IMR-90 (cell line): ENCODE measurements at regions not wholly inside any gene's neighbourhood (a gene's known extent, or its start where the extent isn't known, plus 50 kb on each side); places are given as distances from the start of the nearest gene placed in this dataset.

Experiments
- ATAC-seq: fragments of 200-7000 bp; cut with Tn5 transposase; 2 replicates; pipeline ENCODE4 v1.9.1; 2020; ENCODE audit warnings: low read depth, mild to moderate bottlenecking, moderate library complexity
- BruUV-seq: library from RNA; stranded (reverse); fragments of 400-500 nt; replicated peaks from 2 replicates; lab custom pipeline; 2021; lab: Mats Ljungman, UMichigan
- CTCF ChIA-PET: fragments of 300-600 bp; formaldehyde crosslinking; extraction: SDS; loops from one replicate; lab custom pipeline; 2021; ENCODE audit warnings: antibody characterized with exemption; lab: Yijun Ruan, JAX
- POLR2A ChIA-PET: fragments of 300-600 bp; sonication (Branson Sonifier 250); formaldehyde crosslinking; loops from one replicate; lab custom pipeline; 2022; ENCODE audit warnings: antibody characterized with exemption; ENCODE audit not compliant: unreplicated experiment; lab: Charles Lee
- DNase-seq: peaks from one replicate; pipeline ENCODE4 v3.0.0; 2013
- H2AFZ ChIP-seq: replicated peaks from 2 replicates; pipeline ENCODE3; 2013; ENCODE audit warnings: low read length, mild to moderate bottlenecking; ENCODE audit not compliant: poor library complexity
- H2AK5ac ChIP-seq: 2 replicates; pipeline ENCODE4 v1.6.1; 2013; ENCODE audit warnings: low read depth, low read length, inconsistent platforms
- H2AK9ac ChIP-seq: replicated peaks from 2 replicates; pipeline ENCODE3; 2013; ENCODE audit warnings: mild to moderate bottlenecking, low read depth, low read length, moderate library complexity; ENCODE audit not compliant: poor library complexity
- H2BK120ac ChIP-seq: 2 replicates; pipeline ENCODE4 v1.6.1; 2013; ENCODE audit warnings: low read depth, low read length, inconsistent platforms
- H2BK15ac ChIP-seq: 3 replicates; pipeline ENCODE4 v1.6.1; 2013; ENCODE audit warnings: low read depth, low read length, inconsistent platforms
- H2BK20ac ChIP-seq: 2 replicates; pipeline ENCODE4 v1.6.1; 2013; ENCODE audit warnings: low read depth, mild to moderate bottlenecking, inconsistent platforms, low read length, moderate library complexity
- H2BK5ac ChIP-seq: 2 replicates; pipeline ENCODE4 v1.6.1; 2013; ENCODE audit warnings: mild to moderate bottlenecking, low read depth, low read length, inconsistent platforms; ENCODE audit not compliant: poor library complexity, severe bottlenecking
- H3K14ac ChIP-seq: replicated peaks from 2 replicates; pipeline ENCODE4 v1.6.1; 2013; ENCODE audit warnings: low read depth, low read length, inconsistent platforms
- H3K18ac ChIP-seq: 2 replicates; pipeline ENCODE4 v1.6.1; 2013; ENCODE audit warnings: low read depth, low read length, control low read depth
- H3K23ac ChIP-seq: 2 replicates; pipeline ENCODE4 v1.6.1; 2013; ENCODE audit warnings: low read depth, low read length, inconsistent platforms
- H3K27ac ChIP-seq: 2 replicates; pipeline ENCODE4 v1.5.1; 2013; ENCODE audit warnings: mild to moderate bottlenecking, control low read depth, low read length; ENCODE audit not compliant: insufficient read depth
- H3K27me3 ChIP-seq: 2 replicates; pipeline ENCODE4 v1.6.1; 2013; ENCODE audit warnings: low read length; ENCODE audit not compliant: control insufficient read depth, insufficient read depth
- H3K36me3 ChIP-seq: 2 replicates; pipeline ENCODE4 v1.6.1; 2013; ENCODE audit warnings: low read length, mixed read lengths; ENCODE audit not compliant: control insufficient read depth, insufficient read depth
- H3K4ac ChIP-seq: 2 replicates; pipeline ENCODE4 v1.6.1; 2013; ENCODE audit warnings: low read depth, low read length, inconsistent platforms
- H3K4me1 ChIP-seq: 2 replicates; pipeline ENCODE4 v1.6.1; 2013; ENCODE audit warnings: low read length, mixed read lengths; ENCODE audit not compliant: control insufficient read depth, insufficient read depth
- H3K4me2 ChIP-seq: 2 replicates; pipeline ENCODE4 v1.6.1; 2013; ENCODE audit warnings: low read depth, mild to moderate bottlenecking, control low read depth, low read length, moderate library complexity
- H3K4me3 ChIP-seq: 2 replicates; pipeline ENCODE4 v1.5.1; 2013; ENCODE audit warnings: low read depth, mild to moderate bottlenecking, control low read depth, low read length, moderate library complexity; ENCODE audit not compliant: insufficient read depth
- H3K56ac ChIP-seq: 2 replicates; pipeline ENCODE4 v1.6.1; 2013; ENCODE audit warnings: low read length, inconsistent platforms; ENCODE audit not compliant: insufficient read depth; ENCODE audit errors: extremely low read depth
- H3K79me1 ChIP-seq, 2 experiments: 2 replicates each; pipeline ENCODE4 v1.6.1; 2013; ENCODE audit warnings: low read length in 2 of 2, inconsistent platforms in 1 of 2, low read depth in 1 of 2
- H3K9ac ChIP-seq: 2 replicates; pipeline ENCODE4 v1.6.1; 2013; ENCODE audit warnings: low read depth, low read length, control low read depth
- H3K9me1 ChIP-seq: 2 replicates; pipeline ENCODE4 v1.6.1; 2013; ENCODE audit warnings: low read length, inconsistent platforms; ENCODE audit not compliant: insufficient read depth
- H3K9me3 ChIP-seq: 2 replicates; pipeline ENCODE4 v1.6.1; 2013; ENCODE audit warnings: low read length; ENCODE audit not compliant: control insufficient read depth, insufficient read depth
- H4K20me1 ChIP-seq: 2 replicates; pipeline ENCODE4 v1.6.1; 2013; ENCODE audit warnings: low read length, inconsistent platforms; ENCODE audit not compliant: insufficient read depth
- H4K5ac ChIP-seq: 2 replicates; pipeline ENCODE4 v1.6.1; 2013; ENCODE audit warnings: mild to moderate bottlenecking, low read depth, low read length, control low read depth
- H4K8ac ChIP-seq, 2 experiments: 2 replicates each; pipeline ENCODE4 v1.6.1; 2013; ENCODE audit warnings: low read depth in 2 of 2, low read length in 2 of 2, control low read depth in 1 of 2, inconsistent platforms in 1 of 2
- H4K91ac ChIP-seq: 2 replicates; pipeline ENCODE4 v1.6.1; 2013; ENCODE audit warnings: low read depth, low read length, inconsistent platforms; ENCODE audit not compliant: insufficient read depth
- BHLHE40 ChIP-seq: fragments of 150-350 bp; IDR thresholded peaks from 2 replicates; pipeline ENCODE4 v1.6.1; 2016; ENCODE audit warnings: mild to moderate bottlenecking, low read depth, low read length
- CEBPB ChIP-seq: IDR thresholded peaks from 2 replicates; pipeline ENCODE4 v1.6.1; 2012; ENCODE audit warnings: low read depth, low read length, improper control_type of control experiment
- CHD1 ChIP-seq: IDR thresholded peaks from 2 replicates; pipeline ENCODE4 v1.6.1; 2012; ENCODE audit warnings: low read depth, low read length, improper control_type of control experiment
- CTCF ChIP-seq: conservative IDR thresholded peaks from 2 replicates; pipeline ENCODE4 v1.5.1; 2012; ENCODE audit warnings: mild to moderate bottlenecking, low read depth, low read length, improper control_type of control experiment
- FOS ChIP-seq: fragments of 150-350 bp; IDR thresholded peaks from 2 replicates; pipeline ENCODE4 v1.6.1; 2016; ENCODE audit warnings: low read depth, low read length
- MAFK ChIP-seq: IDR thresholded peaks from 2 replicates; pipeline ENCODE4 v1.6.1; 2012; ENCODE audit warnings: low read depth, low read length, improper control_type of control experiment
- MAZ ChIP-seq: IDR thresholded peaks from 2 replicates; pipeline ENCODE4 v1.6.1; 2012; ENCODE audit warnings: low read depth, mild to moderate bottlenecking, low read length, improper control_type of control experiment, moderate library complexity, borderline replicate concordance
- MXI1 ChIP-seq: IDR thresholded peaks from 2 replicates; pipeline ENCODE4 v1.6.1; 2012; ENCODE audit warnings: low read depth, mild to moderate bottlenecking, low read length, moderate library complexity, borderline replicate concordance
- NFE2L2 ChIP-seq: fragments of 150-350 bp; IDR thresholded peaks from 2 replicates; pipeline ENCODE4 v1.6.1; 2016; ENCODE audit warnings: low read depth, mild to moderate bottlenecking, low read length
- POLR2A ChIP-seq: IDR thresholded peaks from 2 replicates; pipeline ENCODE4 v1.6.1; 2012; ENCODE audit warnings: mild to moderate bottlenecking, low read depth, low read length
- RAD21 ChIP-seq: IDR thresholded peaks from 2 replicates; pipeline ENCODE4 v1.6.1; 2012; ENCODE audit warnings: low read length, improper control_type of control experiment
- RCOR1 ChIP-seq: IDR thresholded peaks from 2 replicates; pipeline ENCODE4 v1.6.1; 2012; ENCODE audit warnings: mild to moderate bottlenecking, low read length, improper control_type of control experiment; ENCODE audit not compliant: insufficient replicate concordance
- RFX5 ChIP-seq: IDR thresholded peaks from 2 replicates; pipeline ENCODE4 v1.8.0; 2012; ENCODE audit warnings: low read depth, mild to moderate bottlenecking, low read length, moderate library complexity
- SMC3 ChIP-seq: fragments of 150-350 bp; IDR thresholded peaks from 2 replicates; pipeline ENCODE4 v1.6.1; 2016; ENCODE audit warnings: low read depth, mild to moderate bottlenecking, antibody characterized with exemption, low read length, moderate library complexity
- WGBS, 2 experiments: methylation state at CpG; one replicate each; pipeline versions ENCODE4 v1.1.5 to v1.1.7; 2013; ENCODE audit warnings: missing lambda C conversion rate in 2 of 2; ENCODE audit not compliant: insufficient read length in 1 of 2; ENCODE audit errors: extremely low coverage in 2 of 2; 5-methylcytosine and 5-hydroxymethylcytosine counted together
- dilution Hi-C: fragments of 300-500 bp; cut with HindIII; formaldehyde crosslinking; loops from one replicate; pipeline ENCODE4 v1.14.3; 2018; ENCODE audit warnings: low sequenced_read_pairs; ENCODE audit not compliant: unreplicated experiment
- in situ Hi-C: fragments of 300-500 bp; cut with MboI; formaldehyde crosslinking; loops from 3 replicates; pipeline ENCODE4 v1.14.3; 2019; ENCODE audit warnings: low sequenced_read_pairs, inconsistent platforms, mixed read lengths
- intact Hi-C: fragments of 100-400 bp; cut with micrococcal nuclease; formaldehyde crosslinking; loops from 2 replicates; pipeline ENCODE4 v1.10.0; 2022
- TF ChIP-seq, protein P1 (sequence below): fragments of 150-350 bp; IDR thresholded peaks from 2 replicates; pipeline ENCODE4 v1.6.1; 2017; ENCODE audit warnings: mild to moderate bottlenecking, antibody characterized with exemption, low read length, low read depth

GRCh38 chr4:3676907-3677747 is 89.1 kb upstream of the ADRA2C start:
- H3K9me3 ChIP-seq, result peaks cover 10% of the 10 kb centered on the region
- no peak for ATAC-seq
- no peaks in the 10 kb centered on the region for H3K79me1 ChIP-seq
- 51% methylated on average over 18 of the region's 24 CpGs; no CpG with 5 or more reads in 1 of the 2 experiments for WGBS, 2 experiments
- intact Hi-C loops, result no loop called here
- no peaks in the 10 kb centered on the region for H4K20me1 ChIP-seq
- H2BK20ac ChIP-seq, result no peak overlapping the region
- H2AK9ac ChIP-seq, result no peak overlapping the region
- H2AFZ ChIP-seq, result no peak overlapping the region
- no peak overlapping the region for H3K18ac ChIP-seq
- no peak overlapping the region for H4K5ac ChIP-seq
- H3K9me1 ChIP-seq, result no peaks in the 10 kb centered on the region
- no peak overlapping the region for H3K4me3 ChIP-seq
- CTCF ChIA-PET, result interaction anchor here (0.7 kb wide), 1 partner anchor 23 kb away, joined by 3 read pairs; no protein-coding TSS in a partner anchor
- no peak for DNase-seq
- peaks cover 2% of the 10 kb centered on the region; the same call in 1 of the 2 replicates for H3K4me1 ChIP-seq
- H3K14ac ChIP-seq, result no peak overlapping the region
- POLR2A ChIA-PET, result no interaction called here
- H4K91ac ChIP-seq, result no peak overlapping the region
- no peak overlapping the region for H3K9ac ChIP-seq
- no peak overlapping the region for H2AK5ac ChIP-seq
- H3K4me2 ChIP-seq, result no peak overlapping the region
- no peak overlapping the region for H3K27ac ChIP-seq
- H2BK5ac ChIP-seq, result no peak overlapping the region
- H4K8ac ChIP-seq, result no peak overlapping the region
- BruUV-seq, result no TSS peak
- in situ Hi-C loops, result no loop called here
- H2BK120ac ChIP-seq, result no peak overlapping the region
- dilution Hi-C loops, result no loop called here
- no peak overlapping the region for H3K4ac ChIP-seq
- peaks cover 59% of the 10 kb centered on the region for H3K27me3 ChIP-seq
- H3K23ac ChIP-seq, result no peak overlapping the region
- H3K56ac ChIP-seq, result no peak overlapping the region
- H2BK15ac ChIP-seq, result no peak overlapping the region
- H3K36me3 ChIP-seq, result no peaks in the 10 kb centered on the region
- TF ChIP-seq NFE2L2, result no peak
- TF ChIP-seq MAFK, result no peak
- TF ChIP-seq RCOR1, result no peak
- no peak for TF ChIP-seq SMC3
- no peak for TF ChIP-seq FOS
- TF ChIP-seq POLR2A, result no peak
- no peak for TF ChIP-seq MAZ
- TF ChIP-seq RFX5, result no peak
- TF ChIP-seq CEBPB, result no peak
- TF ChIP-seq CHD1, result no peak
- no peak for TF ChIP-seq RAD21
- no peak for TF ChIP-seq MXI1
- TF ChIP-seq CTCF, result no peak
- TF ChIP-seq BHLHE40, result no peak
- TF ChIP-seq, protein P1, sequence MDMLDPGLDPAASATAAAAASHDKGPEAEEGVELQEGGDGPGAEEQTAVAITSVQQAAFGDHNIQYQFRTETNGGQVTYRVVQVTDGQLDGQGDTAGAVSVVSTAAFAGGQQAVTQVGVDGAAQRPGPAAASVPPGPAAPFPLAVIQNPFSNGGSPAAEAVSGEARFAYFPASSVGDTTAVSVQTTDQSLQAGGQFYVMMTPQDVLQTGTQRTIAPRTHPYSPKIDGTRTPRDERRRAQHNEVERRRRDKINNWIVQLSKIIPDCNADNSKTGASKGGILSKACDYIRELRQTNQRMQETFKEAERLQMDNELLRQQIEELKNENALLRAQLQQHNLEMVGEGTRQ, result no peak
